RKO (cell line): ENCODE measurements at regions not wholly inside any gene's neighbourhood (a gene's known extent, or its start where the extent isn't known, plus 50 kb on each side); places are given as distances from the start of the nearest gene placed in this dataset.
"Not testable (repeated sequence)": the region's sequence is repeated elsewhere in the genome, so short reads cannot be mapped to it uniquely, and the experiment has no call there.

ENCODE experiments used
- DNase-seq: peaks from one replicate; pipeline ENCODE4 v3.0.0-alpha.2; 2016; ENCODE audit warnings: low spot score

DNA sequence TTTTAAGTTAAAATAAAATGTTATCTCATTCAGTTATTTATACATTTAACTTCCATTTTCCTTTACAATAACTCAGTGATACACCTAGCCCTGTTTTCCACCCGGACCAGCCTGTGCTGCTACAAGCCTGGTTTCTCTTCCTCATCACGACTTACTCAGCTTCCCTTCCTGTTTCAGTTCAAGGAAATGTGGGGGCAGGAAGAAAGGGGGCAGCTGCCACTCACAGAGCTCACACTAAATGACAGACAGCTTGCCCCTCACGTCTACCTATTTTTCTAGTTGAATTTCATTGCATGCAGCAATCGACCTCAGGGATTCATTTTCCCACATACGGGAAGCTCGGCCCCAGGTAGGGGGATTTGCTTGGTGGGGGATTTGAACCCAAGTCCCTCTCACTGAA is 442.6 kb downstream of the TMEM121 start:
- not testable (repeated sequence) for DNase-seq

DNA sequence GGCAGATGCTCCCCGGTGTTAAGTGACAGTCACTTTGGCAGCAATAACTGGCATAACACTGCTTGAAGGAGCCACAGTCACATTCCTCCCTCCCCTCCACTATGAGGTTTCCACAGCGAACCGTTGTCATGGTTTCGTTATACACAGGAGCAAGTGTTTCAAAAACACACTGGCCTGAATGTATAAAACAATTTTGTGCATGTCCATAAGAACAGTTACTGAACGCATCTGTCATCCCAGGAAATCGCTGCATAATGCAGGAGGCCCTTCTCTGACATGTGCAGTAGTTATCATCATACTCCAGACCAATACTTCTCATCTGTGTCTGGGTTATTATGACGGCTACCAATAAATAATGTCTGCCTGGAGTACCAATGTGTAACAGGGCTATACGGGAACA is 444.4 kb downstream of the TMEM121 start:
- not testable (repeated sequence) for DNase-seq

GRCh38 chr14:105971593-105972500 is 445.5 kb downstream of the TMEM121 start:
- no peak for DNase-seq

GRCh38 chr14:105974902-105975301 is 448.5 kb downstream of the TMEM121 start:
- DNase-seq: peak; percentile 32

DNA sequence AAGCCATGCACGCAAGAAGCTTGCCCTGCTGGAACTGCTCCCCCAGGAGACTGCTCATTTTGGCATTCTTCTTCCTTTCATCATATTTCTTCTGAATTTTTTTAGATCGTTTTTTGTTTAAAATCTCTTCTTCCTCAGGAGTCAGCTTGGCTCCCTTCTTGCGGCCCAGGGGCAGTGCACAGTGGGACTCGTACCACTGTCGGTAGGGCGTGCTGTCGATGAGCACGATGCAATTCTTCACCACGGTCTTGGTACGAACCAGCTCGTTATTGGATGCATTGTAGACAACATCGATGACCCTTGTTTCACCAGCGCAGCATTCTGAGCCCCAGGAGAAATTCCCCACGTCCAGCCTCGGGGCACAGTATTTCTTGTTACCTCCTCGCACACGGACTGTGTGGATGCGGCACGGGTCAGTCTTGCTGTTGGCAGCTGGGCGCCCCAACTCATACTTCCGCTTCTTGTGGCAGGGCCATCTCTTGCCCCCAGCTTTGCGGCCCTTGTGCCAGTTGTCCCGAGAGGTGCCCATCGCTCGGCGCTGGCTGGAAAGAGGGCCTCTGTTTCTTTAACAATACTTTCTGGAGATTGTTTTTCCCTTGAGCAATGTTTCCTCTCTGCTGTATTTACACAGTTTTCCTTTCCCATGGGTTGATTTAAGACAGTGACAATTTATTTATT is 452.4 kb downstream of the TMEM121 start:
- DNase-seq: no peak

- no peak for DNase-seq
Measured at GRCh38 chr14:105979446-105979845, 453.1 kb downstream of the TMEM121 start.

DNA sequence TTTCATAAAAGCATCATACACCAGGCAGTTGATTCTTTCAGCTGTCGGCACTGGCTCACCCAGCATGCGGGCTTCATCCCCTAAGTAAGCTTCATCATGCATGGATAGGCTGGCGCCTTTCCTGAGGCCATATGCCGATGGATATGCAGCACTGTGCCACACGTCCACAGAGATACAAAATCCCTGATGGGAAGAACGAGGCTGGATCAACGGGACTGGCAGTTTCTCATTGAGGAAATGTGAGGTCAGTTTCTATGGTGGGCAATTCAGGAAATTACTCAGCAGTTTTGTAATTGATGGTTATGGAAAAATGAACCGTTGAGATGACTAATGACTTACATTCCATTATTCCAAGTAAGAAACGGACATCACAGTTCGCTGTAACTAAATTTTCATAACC is 453.8 kb downstream of the TMEM121 start:
- peak; percentile 14 for DNase-seq

DNA sequence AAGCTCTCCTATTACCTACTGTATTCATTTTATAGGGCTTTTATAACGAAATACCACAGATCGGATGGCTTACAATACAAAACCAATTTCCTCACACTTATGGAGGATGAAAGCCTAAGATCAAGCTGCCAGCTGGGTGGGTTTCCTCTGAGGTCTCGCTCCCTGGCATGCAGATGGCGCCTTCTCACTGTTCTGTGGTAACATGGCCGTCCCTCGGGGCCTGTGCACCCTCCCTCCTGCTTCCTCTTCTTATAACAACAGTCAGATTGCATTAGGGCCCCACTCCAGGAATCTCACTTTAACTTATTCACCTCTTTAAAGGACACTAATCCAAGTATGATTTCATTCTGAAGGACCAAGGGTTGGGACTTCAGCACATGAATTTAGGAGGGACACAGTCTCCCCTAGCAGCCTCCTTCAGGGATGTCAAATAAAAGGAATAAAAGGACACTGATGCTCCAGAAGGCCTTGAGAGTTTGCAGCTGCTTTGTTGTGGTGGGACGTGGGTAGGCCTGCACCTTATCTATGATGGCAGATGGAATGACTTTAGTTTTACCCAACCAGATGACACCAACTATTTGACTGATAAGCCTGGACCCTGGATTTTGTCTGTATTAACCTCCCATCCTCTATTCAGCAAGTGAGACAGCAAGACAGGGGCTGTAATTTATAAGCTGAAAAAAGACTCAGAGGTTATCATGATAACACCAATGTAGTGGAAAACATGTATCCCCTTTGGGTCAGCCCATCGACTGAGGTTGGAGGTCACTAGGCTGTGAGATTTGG is 455.3 kb downstream of the TMEM121 start:
- not testable (repeated sequence) for DNase-seq

DNA sequence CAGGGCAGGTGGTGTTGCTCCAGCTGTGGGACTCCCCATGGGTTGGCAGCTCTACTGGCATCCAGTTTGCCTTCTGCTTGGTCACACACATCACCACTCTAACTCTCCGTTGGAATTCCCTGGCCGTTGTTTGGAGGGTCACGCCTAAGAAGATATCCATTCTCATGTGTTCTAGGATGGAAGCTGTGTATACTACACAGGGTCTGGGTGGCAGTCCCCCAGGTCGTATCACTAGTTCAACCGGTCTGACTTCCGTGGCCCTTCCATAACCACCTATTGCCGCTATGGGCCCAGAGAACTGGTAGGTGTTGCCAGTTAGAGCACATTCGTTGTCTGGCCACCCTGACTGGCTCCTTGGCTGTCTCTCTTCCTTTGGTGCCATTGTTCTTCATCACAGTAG is 456.3 kb downstream of the TMEM121 start:
- no peak for DNase-seq

DNA sequence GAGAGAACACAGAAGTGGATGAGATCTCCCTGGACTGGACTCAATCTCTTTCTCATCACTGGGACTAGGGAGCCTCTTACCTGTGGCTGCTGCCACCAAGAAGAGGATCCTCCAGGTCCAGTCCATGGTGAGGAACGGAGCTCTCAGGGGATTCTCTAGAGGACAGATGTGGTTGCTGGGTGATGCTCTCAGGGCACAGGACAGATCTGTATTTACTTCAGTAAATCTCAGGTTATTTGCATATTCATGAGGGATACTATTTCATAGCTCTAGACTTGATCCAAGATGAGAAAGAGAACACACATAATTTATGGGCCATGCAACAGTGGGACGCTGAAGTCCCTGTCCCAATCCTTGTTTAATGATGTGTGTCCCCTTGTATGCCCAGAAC is 460.5 kb downstream of the TMEM121 start:
- no peak for DNase-seq

DNA sequence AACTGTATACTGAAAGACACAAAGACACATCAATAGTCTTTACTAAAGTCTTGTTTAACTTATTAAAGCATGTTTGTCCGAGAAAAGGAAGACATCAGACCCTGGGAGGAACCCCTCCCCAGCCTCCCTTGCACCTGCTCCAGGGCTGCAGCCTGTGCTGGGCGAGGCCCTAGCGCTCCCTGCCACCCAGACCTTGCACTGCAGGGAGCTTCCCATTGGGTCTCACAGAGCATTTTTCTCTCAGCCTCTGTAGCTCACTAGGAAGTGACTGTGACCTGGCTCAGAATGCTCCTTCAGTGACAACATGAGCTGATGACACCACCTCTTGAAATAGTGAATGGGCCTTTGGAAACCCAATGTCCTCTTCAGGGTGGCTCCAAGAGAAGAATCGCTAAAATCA is 461.2 kb downstream of the TMEM121 start:
- DNase-seq: no peak

DNA sequence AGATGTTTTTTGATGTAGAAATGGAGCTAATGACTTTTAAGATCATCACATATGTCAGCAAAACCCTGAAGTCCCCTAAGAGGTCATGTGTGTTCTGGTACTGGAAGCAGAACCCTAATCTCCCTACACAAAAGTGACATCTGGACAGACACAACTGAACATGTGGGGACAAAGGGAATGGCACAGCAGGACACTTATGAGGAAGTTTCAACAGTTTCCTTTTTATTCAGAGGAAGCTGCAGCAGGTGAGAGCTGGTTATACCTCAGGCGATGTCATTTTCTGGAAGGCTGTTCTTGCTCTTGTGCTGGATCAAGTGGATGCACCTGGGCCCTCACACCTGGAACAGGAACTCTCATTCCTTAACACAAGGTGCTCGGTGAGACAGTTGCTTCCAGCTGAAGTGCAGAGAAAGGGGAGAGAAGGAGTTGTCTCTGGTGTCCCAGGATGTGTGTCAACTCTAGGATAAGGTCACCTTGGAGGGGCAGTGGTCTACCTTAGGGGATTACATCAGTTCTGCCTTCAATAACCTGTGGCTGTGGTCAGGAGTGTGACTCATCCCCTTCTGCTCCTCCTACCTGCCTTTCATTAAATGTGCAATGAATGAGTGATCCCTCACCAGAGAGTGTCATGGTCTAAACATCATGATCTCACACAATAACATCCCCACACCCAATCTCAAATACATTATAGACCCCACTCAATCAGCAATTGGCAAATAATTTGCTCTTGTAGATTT is 463.4 kb downstream of the TMEM121 start:
- DNase-seq: no peak

DNA sequence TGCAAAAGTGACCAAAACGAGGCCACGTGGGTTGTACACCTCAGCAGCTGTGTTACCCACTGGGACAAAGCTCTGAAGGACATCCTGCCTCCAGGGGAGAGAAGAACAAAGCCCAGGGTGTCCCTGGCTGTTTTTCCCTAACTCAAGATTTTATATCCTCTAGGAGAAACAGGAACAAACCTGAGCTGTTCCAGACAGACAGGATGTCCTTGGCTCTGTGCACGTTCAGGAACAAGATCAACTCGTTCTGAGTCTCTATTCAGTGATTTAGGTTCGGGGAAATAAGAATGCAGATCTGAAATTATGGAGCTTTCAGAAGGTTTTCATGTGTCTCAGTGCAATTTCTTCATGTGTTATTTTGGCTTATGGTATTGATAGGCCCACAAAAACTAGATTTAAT is 465.3 kb downstream of the TMEM121 start:
- DNase-seq: not testable (repeated sequence)

DNA sequence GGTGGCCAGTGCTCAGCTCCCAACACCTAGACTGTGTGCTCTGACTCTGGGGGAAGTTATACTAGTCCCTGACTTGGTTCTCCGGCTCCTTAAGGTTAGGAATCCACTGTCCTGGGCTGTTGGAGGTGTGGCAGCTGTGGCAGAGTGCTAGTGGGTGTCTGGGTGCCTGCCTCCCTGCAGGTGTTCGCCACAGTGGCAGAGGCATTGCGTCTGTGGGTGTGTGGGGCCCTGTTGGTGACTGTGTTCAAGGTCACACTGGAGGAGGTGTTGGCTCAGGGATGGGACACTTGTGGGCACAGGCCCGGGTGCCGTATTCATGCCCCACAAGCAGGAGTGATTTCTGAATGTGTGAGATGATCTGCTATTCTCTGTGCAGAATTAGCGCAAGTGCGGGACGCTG is 467.4 kb downstream of the TMEM121 start:
- DNase-seq: no peak

GRCh38 chr14:105995011-105995710 is 468.8 kb downstream of the TMEM121 start:
- DNase-seq: not testable (repeated sequence)

DNA sequence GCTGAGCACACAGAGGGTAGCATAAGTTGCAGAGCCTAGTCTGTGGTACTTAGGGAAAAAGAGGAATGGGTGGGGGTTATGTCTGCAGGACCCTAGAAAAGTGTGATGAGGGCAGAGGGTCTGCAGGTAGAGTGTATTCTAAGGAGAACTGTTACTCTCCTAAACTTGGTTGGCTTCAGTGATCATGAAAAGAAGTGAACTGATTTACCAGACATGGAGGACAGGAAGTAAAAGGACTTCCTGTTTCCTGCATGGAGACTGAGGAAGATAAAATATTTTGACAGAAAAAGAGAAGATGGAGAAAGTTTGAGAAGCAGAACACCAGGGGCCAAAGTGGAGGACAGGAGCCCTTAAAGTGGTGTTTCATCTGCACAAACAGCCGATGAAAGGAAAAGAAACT is 472.2 kb downstream of the TMEM121 start:
- DNase-seq: not testable (repeated sequence)

GRCh38 chr14:105999361-106000028 is 473.1 kb downstream of the TMEM121 start:
- peak; percentile 31 for DNase-seq

- not testable (repeated sequence) for DNase-seq
Measured at GRCh38 chr14:106000029-106000511, 473.7 kb downstream of the TMEM121 start.

- DNase-seq: not testable (repeated sequence)
Measured at GRCh38 chr14:106001277-106001676, 474.9 kb downstream of the TMEM121 start.

GRCh38 chr14:106003351-106003750 is 477.0 kb downstream of the TMEM121 start:
- no peak for DNase-seq
